ENCODE measurements at regions not wholly inside any gene's neighbourhood (a gene's known extent, or its start where the extent isn't known, plus 50 kb on each side); places are given as distances from the start of the nearest gene placed in this dataset.

GRCh38 chr11:116517077-116517476 is 255.7 kb downstream of the BUD13 start:
- DNase-seq (ENCODE audit: low spot score) = no peak
- no peak overlapping the region for H3K4me3 ChIP-seq (ENCODE audit: low read depth in 1 of 3, low read length in 3 of 3)
- no peak for TF ChIP-seq REST (IDR thresholded peaks at IDR 0.05)
- TF ChIP-seq, protein P1, sequence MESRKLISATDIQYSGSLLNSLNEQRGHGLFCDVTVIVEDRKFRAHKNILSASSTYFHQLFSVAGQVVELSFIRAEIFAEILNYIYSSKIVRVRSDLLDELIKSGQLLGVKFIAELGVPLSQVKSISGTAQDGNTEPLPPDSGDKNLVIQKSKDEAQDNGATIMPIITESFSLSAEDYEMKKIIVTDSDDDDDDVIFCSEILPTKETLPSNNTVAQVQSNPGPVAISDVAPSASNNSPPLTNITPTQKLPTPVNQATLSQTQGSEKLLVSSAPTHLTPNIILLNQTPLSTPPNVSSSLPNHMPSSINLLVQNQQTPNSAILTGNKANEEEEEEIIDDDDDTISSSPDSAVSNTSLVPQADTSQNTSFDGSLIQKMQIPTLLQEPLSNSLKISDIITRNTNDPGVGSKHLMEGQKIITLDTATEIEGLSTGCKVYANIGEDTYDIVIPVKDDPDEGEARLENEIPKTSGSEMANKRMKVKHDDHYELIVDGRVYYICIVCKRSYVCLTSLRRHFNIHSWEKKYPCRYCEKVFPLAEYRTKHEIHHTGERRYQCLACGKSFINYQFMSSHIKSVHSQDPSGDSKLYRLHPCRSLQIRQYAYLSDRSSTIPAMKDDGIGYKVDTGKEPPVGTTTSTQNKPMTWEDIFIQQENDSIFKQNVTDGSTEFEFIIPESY (IDR thresholded peaks at IDR 0.05) = no peak
- no peak for TF ChIP-seq TAF1 (conservative IDR thresholded peaks at IDR 0.05)
- no peak for TF ChIP-seq CTCF (IDR thresholded peaks at IDR 0.05; ENCODE audit: low read depth, low read length, missing input control)
- H3K27ac ChIP-seq (ENCODE audit: low read depth in 1 of 2, low read length in 2 of 2) = no peak overlapping the region
- H3K9ac ChIP-seq (ENCODE audit: low read depth in 1 of 2, low read length in 2 of 2) = no peak overlapping the region
- WGBS = 75% methylated on average over 4 of the region's 4 CpGs
- no peaks in the 10 kb centered on the region for H3K4me1 ChIP-seq (ENCODE audit: control insufficient read depth in 4 of 4, insufficient read depth in 4 of 4, low read length in 3 of 4)
- H3K36me3 ChIP-seq (ENCODE audit: control insufficient read depth in 4 of 4, insufficient read depth in 3 of 4, low read depth in 1 of 4, low read length in 3 of 4) = no peaks in the 10 kb centered on the region
- no peaks in the 10 kb centered on the region for H3K9me3 ChIP-seq (ENCODE audit: control insufficient read depth in 4 of 4, low read length in 3 of 4)
- no peaks in the 10 kb centered on the region for H3K27me3 ChIP-seq (ENCODE audit: control insufficient read depth in 4 of 4, insufficient read depth in 4 of 4, low read length in 3 of 4)

GRCh38 chr11:116515664-116516184 is 257.1 kb downstream of the BUD13 start:
- DNase-seq (ENCODE audit: low spot score) = no peak
- WGBS = 66% methylated on average over 7 of the region's 7 CpGs

More at GRCh38 chr11:116515664-116516184, 257.1 kb downstream of the BUD13 start:
- TF ChIP-seq, protein P2, sequence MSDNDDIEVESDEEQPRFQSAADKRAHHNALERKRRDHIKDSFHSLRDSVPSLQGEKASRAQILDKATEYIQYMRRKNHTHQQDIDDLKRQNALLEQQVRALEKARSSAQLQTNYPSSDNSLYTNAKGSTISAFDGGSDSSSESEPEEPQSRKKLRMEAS (IDR thresholded peaks at IDR 0.05) = no peak
- no peak for TF ChIP-seq REST (IDR thresholded peaks at IDR 0.05)
- no peak for TF ChIP-seq YY1 (IDR thresholded peaks at IDR 0.05)
- TF ChIP-seq EGR1 (IDR thresholded peaks at IDR 0.05; ENCODE audit: low read depth in 2 of 2) = no peak
- TF ChIP-seq, protein P3, sequence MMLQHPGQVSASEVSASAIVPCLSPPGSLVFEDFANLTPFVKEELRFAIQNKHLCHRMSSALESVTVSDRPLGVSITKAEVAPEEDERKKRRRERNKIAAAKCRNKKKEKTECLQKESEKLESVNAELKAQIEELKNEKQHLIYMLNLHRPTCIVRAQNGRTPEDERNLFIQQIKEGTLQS (IDR thresholded peaks at IDR 0.05) = no peak
- TF ChIP-seq JUND (IDR thresholded peaks at IDR 0.05) = no peak
- TF ChIP-seq RAD21 (IDR thresholded peaks at IDR 0.05) = no peak
- no peak for TF ChIP-seq HNF4G (IDR thresholded peaks at IDR 0.05)
- TF ChIP-seq GABPA (IDR thresholded peaks at IDR 0.05 in 1 of 2, conservative IDR thresholded peaks at IDR 0.05 in 1 of 2) = no peak
- no peak for TF ChIP-seq RXRA (IDR thresholded peaks at IDR 0.05)
- TF ChIP-seq NR2F2 (IDR thresholded peaks at IDR 0.05) = no peak
- TF ChIP-seq CTCF (IDR thresholded peaks at IDR 0.05; ENCODE audit: low read depth, low read length, missing input control) = no peak
- TF ChIP-seq FOXA2 (IDR thresholded peaks at IDR 0.05) = no peak
- no peak for TF ChIP-seq FOXA1 (IDR thresholded peaks at IDR 0.05)
- no peak for TF ChIP-seq TAF1 (conservative IDR thresholded peaks at IDR 0.05)
- no peak for TF ChIP-seq SP1 (IDR thresholded peaks at IDR 0.05)
- no peak overlapping the region for H3K27ac ChIP-seq (ENCODE audit: low read depth in 1 of 2, low read length in 2 of 2)
- H3K36me3 ChIP-seq (ENCODE audit: control insufficient read depth in 4 of 4, insufficient read depth in 3 of 4, low read depth in 1 of 4, low read length in 3 of 4) = no peaks in the 10 kb centered on the region
- H3K4me1 ChIP-seq (ENCODE audit: control insufficient read depth in 4 of 4, insufficient read depth in 4 of 4, low read length in 3 of 4) = no peaks in the 10 kb centered on the region
- no peak overlapping the region for H3K9ac ChIP-seq (ENCODE audit: low read depth in 1 of 2, low read length in 2 of 2)
- H3K4me3 ChIP-seq (ENCODE audit: low read depth in 1 of 3, low read length in 3 of 3) = no peak overlapping the region
- H3K27me3 ChIP-seq (ENCODE audit: control insufficient read depth in 4 of 4, insufficient read depth in 4 of 4, low read length in 3 of 4) = no peaks in the 10 kb centered on the region
- H3K9me3 ChIP-seq (ENCODE audit: control insufficient read depth in 4 of 4, low read length in 3 of 4) = no peaks in the 10 kb centered on the region
